ENCODE measurements at regions not wholly inside any gene's neighbourhood (a gene's known extent, or its start where the extent isn't known, plus 50 kb on each side); places are given as distances from the start of the nearest gene placed in this dataset.

GRCh38 chr6:2546901-2547300 is 203.8 kb downstream of the MYLK4 start (continued):
- no peak for TF ChIP-seq ZFP41 (tag by site-specific recombination; IDR thresholded peaks at IDR 0.05; ENCODE audit: borderline replicate concordance)

- CTCF ChIA-PET, result interaction anchor here (1.1 to 1.4 kb wide), 2 partner anchors 89 to 97 kb away, joined by 3 to 6 read pairs; no protein-coding TSS in a partner anchor
- H3K36me3 ChIP-seq (ENCODE audit: control insufficient read depth in 2 of 2, insufficient read depth in 1 of 2, low read length in 2 of 2), result no peaks in the 10 kb centered on the region
- no peak overlapping the region for H3K27ac ChIP-seq (ENCODE audit: extremely low read depth, low read depth, low read length)
- no peaks in the 10 kb centered on the region for H3K9me3 ChIP-seq (ENCODE audit: control insufficient read depth, insufficient read depth, low read depth, low read length)
- TF ChIP-seq ZNF658 (tag by site-specific recombination; IDR thresholded peaks at IDR 0.05) (no peak), ZNF701 (tag by site-specific recombination; IDR thresholded peaks at IDR 0.05) (no peak), ZNF214 (tag by site-specific recombination; IDR thresholded peaks at IDR 0.05; ENCODE audit: borderline replicate concordance) (no peak), PRDM6 (tag by site-specific recombination; IDR thresholded peaks at IDR 0.05) (no peak), YY2 (tag by site-specific recombination; IDR thresholded peaks at IDR 0.05) (no peak), ZNF521 (tag by site-specific recombination; IDR thresholded peaks at IDR 0.05) (no peak), ZBTB26 (tag by site-specific recombination; optimal IDR thresholded peaks at IDR 0.05) (no peak), ZNF600 (tag by site-specific recombination; IDR thresholded peaks at IDR 0.05) (no peak), AEBP2 (tag by site-specific recombination; IDR thresholded peaks at IDR 0.05; ENCODE audit: borderline replicate concordance) (no peak), ZNF362 (tag by site-specific recombination; IDR thresholded peaks at IDR 0.05) (no peak), ZNF311 (tag by site-specific recombination; IDR thresholded peaks at IDR 0.05; ENCODE audit: borderline replicate concordance) (no peak), MEIS1 (CRISPR knock-in tag; IDR thresholded peaks at IDR 0.05; ENCODE audit: borderline replicate concordance) (no peak), ZNF350 (tag by site-specific recombination; IDR thresholded peaks at IDR 0.05) (no peak), ZNF585B (tag by site-specific recombination; IDR thresholded peaks at IDR 0.05) (no peak)
- H3K4me1 ChIP-seq (ENCODE audit: control insufficient read depth, insufficient read depth, low read length), result no peaks in the 10 kb centered on the region
- H3K4me3 ChIP-seq (ENCODE audit: low read depth, low read length), result no peak overlapping the region
- POLR2A ChIA-PET, result interaction anchor here (0.7 kb wide), 1 partner anchor 10 kb away, joined by 3 read pairs; no protein-coding TSS in a partner anchor
Observed at GRCh38 chr6:2545383-2546038, 205.2 kb downstream of the MYLK4 start.

GRCh38 chr6:2543321-2543720 is 207.4 kb downstream of the MYLK4 start:
- H3K36me3 ChIP-seq (ENCODE audit: control insufficient read depth in 2 of 2, insufficient read depth in 1 of 2, low read length in 2 of 2), result no peaks in the 10 kb centered on the region
- ChIA-PET CTCF (interaction anchor here (0.6 to 1.1 kb wide), 3 partner anchors 10 to 109 kb away, joined by 3 to 4 read pairs (median 3); no protein-coding TSS in a partner anchor), POLR2A (interaction anchor here (1.3 kb wide), 1 partner anchor 46 kb away, joined by 4 read pairs; no protein-coding TSS in a partner anchor)
- no peak overlapping the region for H3K27ac ChIP-seq (ENCODE audit: extremely low read depth, low read depth, low read length)
- H3K4me1 ChIP-seq (ENCODE audit: control insufficient read depth, insufficient read depth, low read length), result no peaks in the 10 kb centered on the region
- H3K4me3 ChIP-seq (ENCODE audit: low read depth, low read length), result no peak overlapping the region
- H3K9me3 ChIP-seq (ENCODE audit: control insufficient read depth, insufficient read depth, low read depth, low read length), result no peaks in the 10 kb centered on the region
- TF ChIP-seq ZNF354C (tag by site-specific recombination; IDR thresholded peaks at IDR 0.05; ENCODE audit: borderline replicate concordance, low read depth) (no peak), ZNF549 (tag by site-specific recombination; IDR thresholded peaks at IDR 0.05) (no peak), PRDM10 (tag by site-specific recombination; IDR thresholded peaks at IDR 0.05) (no peak), ZNF19 (tag by site-specific recombination; IDR thresholded peaks at IDR 0.05; ENCODE audit: low read depth) (no peak), ZNF768 (tag by site-specific recombination; IDR thresholded peaks at IDR 0.05) (no peak), ZNF335 (tag by site-specific recombination; conservative IDR thresholded peaks at IDR 0.05) (no peak), ZNF747 (tag by site-specific recombination; IDR thresholded peaks at IDR 0.05) (no peak), TRIM28 (IDR thresholded peaks at IDR 0.05; ENCODE audit: borderline replicate concordance, low read length) (no peak), ZNF112 (tag by site-specific recombination; IDR thresholded peaks at IDR 0.05) (no peak), ZNF600 (tag by site-specific recombination; IDR thresholded peaks at IDR 0.05) (no peak)
